IPS DF 6.9 (cell line): ENCODE measurements at regions not wholly inside any gene's neighbourhood (a gene's known extent, or its start where the extent isn't known, plus 50 kb on each side); places are given as distances from the start of the nearest gene placed in this dataset.

ENCODE experiments used
- DNase-seq: peaks from one replicate; pipeline ENCODE4 v3.0.0-alpha.2; 2013; ENCODE audit warnings: low read depth, low spot score
- H3K27ac ChIP-seq: one replicate; pipeline ENCODE4 v1.5.1; 2013; ENCODE audit warnings: low read length, control low read depth
- H3K27me3 ChIP-seq: 2 replicates; pipeline ENCODE4 v1.6.1; 2013; ENCODE audit warnings: mild to moderate bottlenecking, low read length; ENCODE audit not compliant: control insufficient read depth, insufficient read depth
- H3K36me3 ChIP-seq: 2 replicates; pipeline ENCODE4 v1.6.1; 2013; ENCODE audit warnings: low read length; ENCODE audit not compliant: control insufficient read depth, insufficient read depth
- H3K4me1 ChIP-seq: 2 replicates; pipeline ENCODE4 v1.6.1; 2013; ENCODE audit warnings: low read length; ENCODE audit not compliant: control insufficient read depth, insufficient read depth
- H3K4me3 ChIP-seq: 2 replicates; pipeline ENCODE4 v1.5.1; 2013; ENCODE audit warnings: mild to moderate bottlenecking, low read length
- H3K9me3 ChIP-seq: 2 replicates; pipeline ENCODE4 v1.6.1; 2013; ENCODE audit warnings: low read length, inconsistent platforms; ENCODE audit not compliant: control insufficient read depth, insufficient read depth
- WGBS: extraction: QIAGEN DNeasy Blood & Tissue Kit; methylation state at CpG from one replicate; pipeline ENCODE4 v1.1.7; 2013; ENCODE audit warnings: mixed read lengths, missing lambda C conversion rate; ENCODE audit not compliant: insufficient read length, insufficient coverage; 5-methylcytosine and 5-hydroxymethylcytosine counted together

- no peaks in the 10 kb centered on the region for H3K27me3 ChIP-seq
- no CpG with 5 or more reads among the region's 3 CpGs for WGBS
- no peak for DNase-seq
- no peak overlapping the region for H3K27ac ChIP-seq
- no peaks in the 10 kb centered on the region for H3K9me3 ChIP-seq
- H3K36me3 ChIP-seq: no peaks in the 10 kb centered on the region
- no peak overlapping the region for H3K4me3 ChIP-seq
- no peaks in the 10 kb centered on the region for H3K4me1 ChIP-seq
These were observed 1143.6 kb upstream of the ADGRL2 start for GRCh38 chr1:80657044-80657643.

GRCh38 chr1:80656641-80657040, 1144.1 kb upstream of the ADGRL2 start:
- H3K27me3 ChIP-seq: no peaks in the 10 kb centered on the region
- H3K27ac ChIP-seq: no peak overlapping the region
- no peaks in the 10 kb centered on the region for H3K4me1 ChIP-seq
- no peaks in the 10 kb centered on the region for H3K36me3 ChIP-seq
- DNase-seq: no peak
- no peaks in the 10 kb centered on the region for H3K9me3 ChIP-seq
- H3K4me3 ChIP-seq: no peak overlapping the region
- WGBS: no CpG with 5 or more reads among the region's 3 CpGs

- WGBS: no CpG with 5 or more reads among the region's 1 CpG
- Histone ChIP-seq H3K4me3 (no peak overlapping the region), H3K4me1 (no peaks in the 10 kb centered on the region), H3K27ac (no peak overlapping the region), H3K9me3 (no peaks in the 10 kb centered on the region), H3K36me3 (no peaks in the 10 kb centered on the region), H3K27me3 (no peaks in the 10 kb centered on the region)
- no peak for DNase-seq
These were observed 1144.6 kb upstream of the ADGRL2 start for GRCh38 chr1:80656014-80656636.

- H3K4me1 ChIP-seq: no peaks in the 10 kb centered on the region
- H3K27ac ChIP-seq: no peak overlapping the region
- H3K4me3 ChIP-seq: no peak overlapping the region
- no peaks in the 10 kb centered on the region for H3K36me3 ChIP-seq
- no peaks in the 10 kb centered on the region for H3K9me3 ChIP-seq
- no peak for DNase-seq
- H3K27me3 ChIP-seq: no peaks in the 10 kb centered on the region
- WGBS: no CpG with 5 or more reads among the region's 2 CpGs
These were observed 1154.7 kb upstream of the ADGRL2 start for GRCh38 chr1:80646053-80646452.

- Histone ChIP-seq H3K27me3 (no peaks in the 10 kb centered on the region), H3K36me3 (no peaks in the 10 kb centered on the region), H3K4me1 (no peaks in the 10 kb centered on the region), H3K4me3 (no peak overlapping the region), H3K9me3 (no peaks in the 10 kb centered on the region), H3K27ac (no peak overlapping the region)
- DNase-seq: no peak
These were observed 1155.1 kb upstream of the ADGRL2 start for GRCh38 chr1:80645621-80646020.

GRCh38 chr1:80640978-80641377, 1159.8 kb upstream of the ADGRL2 start:
- Histone ChIP-seq H3K27me3 (no peaks in the 10 kb centered on the region), H3K27ac (no peak overlapping the region)

GRCh38 chr1:80639777-80640533, 1160.8 kb upstream of the ADGRL2 start:
- Histone ChIP-seq H3K36me3 (no peaks in the 10 kb centered on the region), H3K27ac (no peak overlapping the region), H3K9me3 (no peaks in the 10 kb centered on the region), H3K4me3 (no peak overlapping the region), H3K27me3 (no peaks in the 10 kb centered on the region), H3K4me1 (no peaks in the 10 kb centered on the region)
- DNase-seq: no peak
- no CpG with 5 or more reads among the region's 2 CpGs for WGBS

More at GRCh38 chr1:80640978-80641377, 1159.8 kb upstream of the ADGRL2 start:
- Histone ChIP-seq H3K9me3 (no peaks in the 10 kb centered on the region), H3K4me1 (no peaks in the 10 kb centered on the region), H3K36me3 (no peaks in the 10 kb centered on the region), H3K4me3 (no peak overlapping the region)
- 100% methylated on average over 1 of the region's 3 CpGs for WGBS
- DNase-seq: no peak

GRCh38 chr1:80633947-80634706, 1166.6 kb upstream of the ADGRL2 start:
- WGBS: no CpG with 5 or more reads among the region's 10 CpGs
- Histone ChIP-seq H3K36me3 (no peaks in the 10 kb centered on the region), H3K27ac (no peak overlapping the region), H3K27me3 (no peaks in the 10 kb centered on the region), H3K4me3 (no peak overlapping the region), H3K9me3 (no peaks in the 10 kb centered on the region), H3K4me1 (no peaks in the 10 kb centered on the region)
- DNase-seq: no peak

- no peaks in the 10 kb centered on the region for H3K36me3 ChIP-seq
- WGBS: no CpG with 5 or more reads among the region's 10 CpGs
- DNase-seq: no peak
- no peaks in the 10 kb centered on the region for H3K9me3 ChIP-seq
- no peak overlapping the region for H3K4me3 ChIP-seq
- H3K27me3 ChIP-seq: no peaks in the 10 kb centered on the region
- H3K4me1 ChIP-seq: no peaks in the 10 kb centered on the region
- no peak overlapping the region for H3K27ac ChIP-seq
These were observed 1168.5 kb upstream of the ADGRL2 start for GRCh38 chr1:80632284-80632683.

GRCh38 chr1:80629304-80629837, 1171.4 kb upstream of the ADGRL2 start:
- WGBS: no CpG with 5 or more reads among the region's 3 CpGs
- H3K27ac ChIP-seq: no peak overlapping the region
- no peak overlapping the region for H3K4me3 ChIP-seq
- no peaks in the 10 kb centered on the region for H3K4me1 ChIP-seq
- H3K27me3 ChIP-seq: no peaks in the 10 kb centered on the region
- no peaks in the 10 kb centered on the region for H3K36me3 ChIP-seq
- no peaks in the 10 kb centered on the region for H3K9me3 ChIP-seq
- DNase-seq: no peak
